T47D (cell line): ENCODE measurements at regions not wholly inside any gene's neighbourhood (a gene's known extent, or its start where the extent isn't known, plus 50 kb on each side); places are given as distances from the start of the nearest gene placed in this dataset.

Source experiments
- DNase-seq, 2 experiments: peaks; one replicate each; pipeline versions ENCODE4 v3.0.0 to v3.0.0-alpha.2; 2011 to 2012; ENCODE audit warnings: low read depth in 1 of 2, low spot score in 1 of 2
- JUND ChIP-seq: IDR thresholded peaks from 2 replicates; pipeline ENCODE4 v1.6.1; 2012; ENCODE audit warnings: low read depth
- in situ Hi-C: cut with HindIII; loops from 2 replicates; pipeline ENCODE4 v1.10.0; 2016; ENCODE audit warnings: low sequenced_read_pairs, low pct_unique_long_range_greater_than_20kb

DNA sequence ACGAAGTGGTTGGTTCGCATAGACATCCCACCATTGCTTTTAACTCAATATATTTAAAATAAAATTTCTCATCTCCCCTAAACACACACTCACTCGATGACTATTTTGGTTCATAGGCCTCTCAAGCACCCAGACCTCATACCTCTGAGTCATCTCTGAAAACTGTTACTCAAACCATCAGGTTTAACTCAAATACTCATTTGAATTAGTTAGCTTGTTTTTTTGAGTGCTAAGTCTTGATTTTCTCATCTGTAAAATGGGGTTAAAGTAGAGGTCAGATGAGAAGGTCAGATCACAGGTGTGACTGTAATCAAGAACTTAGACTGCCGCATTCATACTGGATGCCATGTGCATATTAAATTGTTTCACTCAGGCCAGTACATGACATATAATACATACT is 243.9 kb upstream of the TENT5A start:
- in situ Hi-C loops: no loop called here

DNA sequence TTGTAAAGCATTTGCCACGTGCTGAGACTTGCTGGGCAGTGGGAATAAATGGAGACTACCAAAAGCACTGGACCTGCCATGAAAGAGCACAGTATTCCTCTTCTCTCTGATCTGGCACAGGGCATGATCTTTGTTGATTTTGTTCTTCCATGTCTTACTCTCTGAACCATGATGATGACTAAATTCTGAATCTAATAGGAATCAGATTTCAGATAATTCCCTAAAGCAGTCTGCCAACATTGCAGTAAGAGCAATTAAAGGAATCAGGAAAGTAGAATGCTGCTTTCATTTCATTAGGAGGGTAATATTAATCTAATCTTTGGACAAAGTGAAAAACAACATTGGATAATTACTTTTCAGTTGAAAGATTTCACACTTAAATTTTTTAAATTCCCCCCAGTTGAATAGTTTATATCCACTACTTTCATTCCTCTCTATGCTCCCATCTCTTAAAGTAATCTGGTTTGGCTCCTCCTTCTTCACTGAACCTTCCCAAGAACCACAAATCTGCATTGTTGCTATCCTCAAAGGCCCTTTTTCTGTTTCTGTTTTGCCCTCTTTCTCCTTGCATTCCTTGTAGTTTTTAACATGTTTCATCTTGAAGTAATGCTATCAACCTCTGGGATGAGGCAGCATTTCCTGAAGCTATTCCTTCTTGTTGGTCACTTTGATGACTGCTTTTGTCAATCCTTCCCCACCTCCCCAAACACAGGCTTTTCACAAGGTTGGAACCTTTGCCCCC is 243.2 kb upstream of the TENT5A start:
- DNase-seq: no peak
- in situ Hi-C loops: no loop called here
- no peak for TF ChIP-seq JUND

More for the DNA sequence above, 243.9 kb upstream of the TENT5A start:
- no peak for DNase-seq
- TF ChIP-seq JUND: no peak

DNA sequence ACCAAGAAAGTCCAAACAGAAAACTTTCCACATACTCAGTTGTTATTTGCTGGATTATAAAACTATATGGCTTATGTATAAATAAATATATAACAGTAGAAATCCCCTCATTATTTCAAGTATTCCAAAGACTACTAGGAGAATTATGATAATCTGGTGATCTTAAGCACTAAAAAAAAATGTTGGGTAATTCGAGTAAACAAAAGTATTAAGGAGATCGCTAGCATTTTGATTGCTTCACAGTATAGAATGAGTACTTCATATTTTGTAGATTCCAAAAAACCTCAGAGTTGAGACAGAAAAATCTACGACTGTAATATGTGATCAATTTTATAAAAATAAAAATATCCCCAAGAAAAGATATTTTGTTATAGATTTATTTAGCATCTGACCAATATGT is 236.4 kb upstream of the TENT5A start:
- in situ Hi-C loops: no loop called here
- no peak for DNase-seq
- TF ChIP-seq JUND: no peak

DNA sequence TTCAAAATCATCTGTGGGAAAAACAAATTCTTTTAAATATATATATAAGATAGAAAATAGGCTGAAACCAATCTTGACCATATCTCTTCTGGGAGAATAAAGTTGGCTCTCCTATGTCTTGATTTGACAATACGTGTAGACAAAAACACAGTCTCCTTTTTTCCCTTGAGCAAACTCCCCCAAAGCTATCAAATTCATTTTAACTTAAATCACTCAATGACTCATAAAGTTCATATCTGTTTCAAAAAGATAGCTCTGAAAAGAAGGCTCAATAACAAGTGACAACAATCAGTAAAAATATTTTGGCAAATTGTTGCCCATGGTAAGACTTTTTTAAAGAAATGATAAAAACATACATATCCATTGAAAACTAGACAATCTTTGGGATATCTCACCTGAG is 236.0 kb upstream of the TENT5A start:
- TF ChIP-seq JUND: no peak
- no peak for DNase-seq
- in situ Hi-C loops: no loop called here

- no peak for TF ChIP-seq JUND
- in situ Hi-C loops: no loop called here
- no peak for DNase-seq
Observed at GRCh38 chr6:81987293-81987692, 234.8 kb upstream of the TENT5A start.

GRCh38 chr6:81985191-81985590 is 232.7 kb upstream of the TENT5A start:
- no peak for TF ChIP-seq JUND
- no peak for DNase-seq
- in situ Hi-C loops: no loop called here

- DNase-seq: no peak
- in situ Hi-C loops: no loop called here
Observed at GRCh38 chr6:81984599-81984998, 232.1 kb upstream of the TENT5A start.

GRCh38 chr6:81981812-81982211 is 229.3 kb upstream of the TENT5A start:
- in situ Hi-C loops: no loop called here
- DNase-seq: no peak
- no peak for TF ChIP-seq JUND

More at GRCh38 chr6:81984599-81984998, 232.1 kb upstream of the TENT5A start:
- TF ChIP-seq JUND: no peak

GRCh38 chr6:81979767-81980166 is 227.3 kb upstream of the TENT5A start:
- no peak for TF ChIP-seq JUND
- in situ Hi-C loops: no loop called here
- DNase-seq: no peak

DNA sequence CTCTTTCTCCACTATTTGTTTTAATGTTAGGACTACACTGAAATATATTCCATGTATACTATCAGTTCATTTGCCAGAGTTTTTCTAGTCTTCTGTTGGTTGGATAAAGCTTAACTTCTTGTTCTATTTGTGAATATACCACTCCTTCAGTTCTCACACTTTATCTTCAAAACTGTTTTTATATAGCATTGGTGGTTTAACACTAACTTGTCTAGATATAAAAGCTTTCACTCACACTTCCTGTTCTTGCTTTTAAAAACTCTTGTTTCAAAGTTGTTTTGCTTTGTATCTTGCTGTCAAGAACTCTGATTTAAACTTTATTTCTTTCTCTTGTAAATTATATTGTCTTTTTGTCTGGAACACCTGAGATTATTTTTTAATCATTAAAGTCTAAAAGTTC is 226.8 kb upstream of the TENT5A start:
- no peak for TF ChIP-seq JUND
- in situ Hi-C loops: no loop called here
- DNase-seq: no peak

DNA sequence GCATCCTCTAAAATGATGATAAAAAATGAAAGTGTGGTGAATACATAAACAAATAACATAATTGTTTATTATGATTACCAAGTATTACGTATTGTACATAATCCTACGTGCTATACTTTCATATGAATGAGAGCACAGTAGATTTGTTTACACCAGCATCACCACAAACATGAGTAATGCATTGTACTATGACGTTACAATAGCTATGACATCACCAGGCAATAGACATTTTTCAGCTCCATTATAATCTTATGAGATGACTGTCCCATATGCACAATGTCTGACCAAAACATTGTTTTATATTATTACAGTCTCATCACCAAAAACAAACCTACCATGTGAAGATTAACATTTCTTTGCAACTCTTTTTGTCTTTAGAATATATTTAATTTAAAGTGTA is 225.7 kb upstream of the TENT5A start:
- DNase-seq: no peak
- in situ Hi-C loops: no loop called here
- TF ChIP-seq JUND: no peak

DNA sequence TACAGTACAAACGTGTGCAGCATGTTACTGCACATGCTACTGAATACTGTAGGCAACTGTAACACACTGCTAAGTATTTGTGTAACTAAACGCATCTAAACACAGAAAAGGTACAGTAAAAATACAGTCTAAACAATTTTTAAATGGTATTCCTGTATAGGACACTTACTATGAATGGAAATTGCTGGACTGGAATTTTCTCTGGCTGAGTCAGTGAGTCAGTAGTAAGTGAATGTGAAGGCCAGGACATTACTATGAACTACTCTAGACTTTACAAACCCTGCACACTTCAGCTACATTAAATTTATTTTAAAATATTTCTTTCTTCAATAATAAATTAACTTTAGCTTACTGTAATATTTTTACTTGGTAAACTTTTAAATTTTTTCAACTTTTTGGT is 225.0 kb upstream of the TENT5A start:
- in situ Hi-C loops: no loop called here
- TF ChIP-seq JUND: no peak
- no peak for DNase-seq

DNA sequence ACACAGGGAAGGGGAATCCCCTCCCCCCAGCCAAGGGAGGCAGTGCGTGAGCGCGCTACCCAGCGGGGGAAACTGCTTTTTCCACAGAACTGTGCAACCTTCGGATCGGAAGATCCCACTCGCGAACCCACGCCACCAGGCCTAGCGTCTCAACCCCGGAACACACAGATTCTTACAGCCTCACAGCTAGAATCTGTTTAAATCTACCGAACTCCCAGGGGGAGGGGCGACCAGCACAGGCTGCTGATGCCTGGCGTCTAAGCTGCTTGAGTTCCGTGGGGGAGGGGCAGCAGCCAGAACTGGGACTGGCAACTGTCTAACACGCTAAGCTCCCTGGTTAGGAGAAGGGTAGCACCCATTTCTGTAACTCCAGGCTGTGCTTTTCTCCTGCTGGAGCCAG is 217.3 kb upstream of the TENT5A start:
- in situ Hi-C loops: no loop called here
- no peak for TF ChIP-seq JUND
- no peak for DNase-seq

- DNase-seq: no peak
- in situ Hi-C loops: no loop called here
- TF ChIP-seq JUND: no peak
Observed at GRCh38 chr6:81969011-81969410, 216.5 kb upstream of the TENT5A start.
